HL-60/S4 treated with retinoic acid at 250 ng/mL for 4 days and 3 days (cell line): ENCODE measurements at regions not wholly inside any gene's neighbourhood (a gene's known extent, or its start where the extent isn't known, plus 50 kb on each side); places are given as distances from the start of the nearest gene placed in this dataset.
"Not testable (repeated sequence)": the region's sequence is repeated elsewhere in the genome, so short reads cannot be mapped to it uniquely, and the experiment has no call there.

Experiments
- in situ Hi-C: fragments of 300-500 bp; cut with MboI; formaldehyde crosslinking; loops from 2 replicates; pipeline ENCODE4 v1.7.0; 2022; ENCODE audit warnings: low sequenced_read_pairs

- in situ Hi-C loops: no loop called here
Measured at GRCh38 chr10:7108141-7108540, 302.7 kb downstream of the SFMBT2 start.

DNA sequence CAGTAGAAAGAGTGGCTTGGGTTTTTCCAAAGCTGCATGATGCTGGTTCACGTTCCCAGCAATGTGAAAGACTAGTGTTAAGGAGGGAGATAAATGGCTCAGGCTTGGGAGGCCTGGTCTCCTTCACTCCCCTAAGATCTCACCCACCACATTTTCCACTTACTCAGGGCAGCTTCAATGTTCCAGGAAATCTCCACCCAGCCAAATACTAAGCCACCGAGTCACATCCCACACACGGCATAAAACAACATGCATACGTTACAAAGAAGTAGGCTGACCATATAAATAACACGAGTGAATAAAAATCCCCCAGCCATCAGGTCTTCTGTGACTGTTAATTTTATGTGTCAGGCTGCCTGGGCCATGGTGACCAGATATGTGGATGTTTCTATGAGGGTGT is 303.5 kb downstream of the SFMBT2 start:
- in situ Hi-C loops: no loop called here

- in situ Hi-C loops: not testable (repeated sequence)
Measured at GRCh38 chr10:7104379-7104778, 306.5 kb downstream of the SFMBT2 start.

- in situ Hi-C loops: no loop called here
Measured at GRCh38 chr10:7102557-7103349, 308.1 kb downstream of the SFMBT2 start.

GRCh38 chr10:7102084-7102483 is 308.8 kb downstream of the SFMBT2 start:
- in situ Hi-C loops: no loop called here

DNA sequence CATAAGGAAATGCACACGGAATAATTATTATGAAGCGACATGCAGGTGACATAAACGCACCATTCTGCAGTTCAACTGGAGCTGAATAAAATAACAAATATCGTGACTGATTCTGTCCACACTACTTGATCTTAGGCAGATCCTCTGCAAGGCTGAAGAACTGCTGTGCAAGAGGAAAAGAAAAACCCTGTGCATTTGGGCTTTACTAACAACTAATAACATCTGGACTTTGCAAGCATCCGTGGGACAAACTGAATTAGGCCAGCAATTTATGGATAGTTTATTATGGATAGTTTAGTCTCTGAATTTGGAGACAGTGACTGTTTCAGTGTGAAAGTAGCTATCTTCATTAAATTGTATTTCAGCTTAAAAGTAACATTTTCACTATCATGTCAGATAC is 309.4 kb downstream of the SFMBT2 start:
- in situ Hi-C loops: no loop called here

GRCh38 chr10:7100032-7100702 is 310.7 kb downstream of the SFMBT2 start:
- in situ Hi-C loops: no loop called here

- in situ Hi-C loops: no loop called here
Measured at GRCh38 chr10:7098160-7098762, 312.6 kb downstream of the SFMBT2 start.

- in situ Hi-C loops: no loop called here
Measured at GRCh38 chr10:7094781-7095180, 316.1 kb downstream of the SFMBT2 start.

DNA sequence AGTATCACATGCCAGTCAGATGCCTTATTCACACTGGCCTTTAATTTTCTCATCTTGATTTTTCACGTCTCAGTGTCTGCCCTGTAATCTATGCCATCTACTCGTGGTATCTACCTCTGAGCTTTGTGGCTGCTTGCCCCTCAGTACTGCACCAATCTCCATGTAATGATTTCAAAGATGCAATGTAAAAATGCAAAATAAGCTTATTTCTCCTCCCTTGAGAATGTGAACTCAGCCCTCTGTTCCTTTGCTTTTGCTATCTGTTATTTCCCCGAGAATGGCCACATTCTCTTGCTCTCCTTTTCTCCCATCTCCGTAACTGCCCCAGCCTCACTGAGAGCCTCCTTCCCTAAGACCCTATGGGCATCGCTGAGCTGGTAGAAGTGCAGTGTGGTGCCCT is 317.5 kb downstream of the SFMBT2 start:
- in situ Hi-C loops: no loop called here

- in situ Hi-C loops: no loop called here
Measured at GRCh38 chr10:7092603-7093002, 318.2 kb downstream of the SFMBT2 start.

DNA sequence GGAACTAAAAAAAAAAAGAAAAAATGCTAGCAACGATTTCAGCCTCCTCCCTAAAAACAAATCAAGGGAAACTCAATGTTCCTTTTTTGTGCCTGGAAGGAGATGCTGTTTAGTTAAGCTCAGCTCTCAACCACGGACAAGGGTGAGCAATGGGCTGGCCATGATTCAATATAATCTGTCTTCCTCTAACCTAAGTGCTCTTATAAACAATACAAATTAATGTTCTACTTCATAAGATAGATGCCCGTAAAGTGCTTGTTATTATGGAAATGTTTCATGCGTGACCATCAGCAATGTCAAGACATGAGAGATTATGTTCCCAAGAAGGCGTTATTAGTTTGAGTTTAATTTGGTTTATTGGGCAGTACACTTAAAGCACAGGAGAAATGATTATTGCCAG is 320.3 kb downstream of the SFMBT2 start:
- in situ Hi-C loops: no loop called here

DNA sequence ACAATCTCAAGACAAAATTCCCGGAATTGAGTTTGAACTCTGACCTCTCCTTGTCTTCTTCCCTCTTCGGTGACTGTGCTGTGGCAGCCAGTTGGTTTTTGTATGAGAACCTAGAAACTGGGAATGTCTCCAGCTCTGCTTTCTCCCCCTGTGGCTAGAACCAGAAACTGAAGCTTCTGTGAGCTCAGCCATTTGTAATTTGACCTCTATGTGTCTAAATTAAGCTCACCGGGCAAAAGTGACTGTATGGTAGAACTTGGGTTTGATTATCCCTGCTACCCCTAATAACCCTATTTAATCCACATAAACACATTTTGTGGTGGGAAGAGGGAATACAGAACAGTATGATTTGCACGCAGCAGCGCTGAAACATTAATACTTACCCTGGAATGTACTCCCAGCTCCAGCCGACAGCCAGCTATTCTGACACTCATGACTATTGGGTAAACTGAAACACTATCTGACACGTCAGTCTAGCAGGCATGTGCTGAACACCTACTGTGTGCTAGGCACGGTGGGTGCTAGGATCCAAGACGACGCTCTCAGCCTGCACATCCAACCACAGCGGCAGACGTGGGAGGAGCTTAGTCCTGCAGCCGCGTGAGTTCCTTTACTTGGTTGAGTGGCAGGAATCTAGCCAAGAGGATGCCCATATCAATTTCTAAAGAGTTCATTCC is 324.8 kb downstream of the SFMBT2 start:
- in situ Hi-C loops: no loop called here

GRCh38 chr10:7085147-7085912 is 325.5 kb downstream of the SFMBT2 start:
- in situ Hi-C loops: no loop called here

- in situ Hi-C loops: no loop called here
Measured at GRCh38 chr10:7084280-7085005, 326.4 kb downstream of the SFMBT2 start.

GRCh38 chr10:7082967-7083366 is 327.9 kb downstream of the SFMBT2 start:
- in situ Hi-C loops: no loop called here

DNA sequence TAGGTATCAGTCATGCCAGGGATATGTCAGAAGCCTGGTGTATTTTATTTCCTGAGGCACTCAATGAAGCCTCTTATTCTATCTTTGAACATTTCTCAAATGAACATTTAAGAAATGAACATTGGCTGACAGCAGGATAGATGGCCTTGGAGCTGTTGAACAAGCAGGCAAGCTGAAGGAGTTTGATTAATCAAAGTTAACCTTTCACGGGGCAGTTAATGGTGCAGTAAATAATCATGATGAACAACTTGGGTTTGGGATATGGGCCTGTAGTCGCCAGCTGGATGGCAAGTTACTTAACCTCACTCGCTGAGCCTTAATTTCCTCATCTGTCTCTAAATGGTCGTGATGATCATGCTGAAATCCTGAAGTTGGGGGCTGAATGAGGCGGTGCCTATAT is 333.0 kb downstream of the SFMBT2 start:
- in situ Hi-C loops: no loop called here

GRCh38 chr10:7075851-7076250 is 335.0 kb downstream of the SFMBT2 start:
- in situ Hi-C loops: no loop called here

- in situ Hi-C loops: no loop called here
Measured at GRCh38 chr10:7075110-7075509, 335.7 kb downstream of the SFMBT2 start.

- in situ Hi-C loops: no loop called here
Measured at GRCh38 chr10:7071421-7071820, 339.4 kb downstream of the SFMBT2 start.
